GM06990 (cell line): ENCODE measurements at regions not wholly inside any gene's neighbourhood (a gene's known extent, or its start where the extent isn't known, plus 50 kb on each side); places are given as distances from the start of the nearest gene placed in this dataset.
"Not testable (repeated sequence)": the region's sequence is repeated elsewhere in the genome, so short reads cannot be mapped to it uniquely, and the experiment has no call there.

Experiments used
- DNase-seq: peaks from one replicate; pipeline ENCODE4 v3.0.0-alpha.2; 2011; ENCODE audit not compliant: insufficient read length; ENCODE audit errors: extremely low read depth
- H3K27me3 ChIP-seq: replicated peaks from 2 replicates; pipeline ENCODE4 v1.6.0; 2011; ENCODE audit warnings: low read length; ENCODE audit not compliant: control insufficient read depth, insufficient read depth
- H3K36me3 ChIP-seq: 2 replicates; pipeline ENCODE4 v1.5.1; 2011; ENCODE audit warnings: low read length; ENCODE audit not compliant: control insufficient read depth, insufficient read depth
- H3K4me3 ChIP-seq: replicated peaks from 2 replicates; pipeline ENCODE4 v1.5.1; 2011; ENCODE audit warnings: low read depth, mild to moderate bottlenecking, control low read depth, low read length
- TF ChIP-seq, protein P1 (sequence below): IDR thresholded peaks from 2 replicates; pipeline ENCODE4 v1.5.1; 2011; ENCODE audit warnings: low read length, control low read depth, mild to moderate bottlenecking, inconsistent platforms; ENCODE audit not compliant: insufficient read depth, poor library complexity, severe bottlenecking

DNA sequence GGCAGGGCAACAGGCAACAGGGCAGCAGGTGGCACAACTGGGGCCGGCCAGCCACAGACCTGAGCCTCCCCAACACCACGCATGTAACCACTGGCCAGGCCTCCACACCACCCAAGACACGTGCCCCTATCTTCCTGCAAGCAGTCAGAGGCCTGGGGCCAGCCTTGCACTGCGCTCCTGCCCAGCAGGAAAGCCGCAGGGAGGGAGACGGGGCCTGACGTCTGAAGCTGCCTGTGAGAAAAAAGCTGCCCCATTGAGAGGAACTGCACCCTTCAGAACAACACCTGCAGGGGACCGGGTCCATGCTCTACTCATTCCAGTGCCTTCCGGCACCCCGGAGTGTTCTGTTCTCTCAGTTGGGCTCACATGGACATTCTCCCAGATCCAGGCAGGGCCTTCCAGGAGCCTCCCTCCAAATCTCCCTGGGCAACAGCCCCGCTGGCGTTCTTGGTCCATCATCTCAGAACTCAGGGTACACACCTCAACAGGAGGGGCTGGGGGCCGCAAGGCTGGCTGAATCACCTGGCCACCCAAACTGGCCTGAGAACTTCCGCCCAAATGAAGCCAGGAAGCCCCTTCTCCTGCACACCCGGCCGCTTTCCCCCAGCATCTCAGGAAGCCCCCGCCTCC, 5403.6 kb upstream of the TPTE start:
- H3K4me3 ChIP-seq, H3K36me3 ChIP-seq, H3K27me3 ChIP-seq, DNase-seq: not testable (repeated sequence)

DNA sequence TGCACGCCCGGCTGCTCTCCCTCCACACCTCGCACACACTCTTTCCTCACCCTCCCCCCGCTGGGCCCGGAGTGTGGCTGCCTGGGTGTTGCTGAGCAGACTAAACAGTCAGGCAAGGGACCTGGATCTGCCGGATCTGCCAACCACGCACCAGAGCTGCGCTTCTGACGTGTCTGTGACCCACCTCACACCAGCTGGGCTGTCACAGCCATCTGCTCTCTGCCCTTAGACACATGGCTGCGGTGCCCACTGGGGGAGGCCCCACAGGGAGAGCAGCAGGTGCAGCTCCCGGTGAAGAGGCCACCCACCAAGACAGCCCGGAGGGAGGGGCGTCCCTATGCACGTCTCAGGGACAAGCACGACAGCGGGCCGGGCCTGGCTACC, 5403.1 kb upstream of the TPTE start:
- H3K27me3 ChIP-seq, H3K36me3 ChIP-seq, DNase-seq, H3K4me3 ChIP-seq: not testable (repeated sequence)

DNA sequence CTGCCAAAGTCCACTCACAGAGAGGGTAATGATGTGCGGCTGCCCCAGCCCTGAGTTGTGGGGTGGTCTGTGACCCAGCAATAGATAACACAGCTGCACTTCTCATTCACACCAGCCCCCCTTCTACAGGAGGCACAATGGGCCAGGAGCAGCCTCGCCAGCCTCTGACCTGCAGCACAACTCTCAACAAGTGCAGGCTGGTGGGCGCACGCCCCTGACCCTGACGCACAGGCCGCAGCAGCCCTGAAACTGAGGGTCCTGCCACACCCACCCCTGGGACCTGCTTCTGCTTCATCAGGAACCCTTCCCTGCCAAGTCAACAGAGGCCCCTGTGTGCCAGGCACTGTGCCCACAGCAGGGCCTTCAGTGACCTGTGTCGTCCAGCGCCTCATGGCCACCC, 5402.2 kb upstream of the TPTE start:
- not testable (repeated sequence) for H3K36me3 ChIP-seq, H3K27me3 ChIP-seq, DNase-seq, H3K4me3 ChIP-seq

DNA sequence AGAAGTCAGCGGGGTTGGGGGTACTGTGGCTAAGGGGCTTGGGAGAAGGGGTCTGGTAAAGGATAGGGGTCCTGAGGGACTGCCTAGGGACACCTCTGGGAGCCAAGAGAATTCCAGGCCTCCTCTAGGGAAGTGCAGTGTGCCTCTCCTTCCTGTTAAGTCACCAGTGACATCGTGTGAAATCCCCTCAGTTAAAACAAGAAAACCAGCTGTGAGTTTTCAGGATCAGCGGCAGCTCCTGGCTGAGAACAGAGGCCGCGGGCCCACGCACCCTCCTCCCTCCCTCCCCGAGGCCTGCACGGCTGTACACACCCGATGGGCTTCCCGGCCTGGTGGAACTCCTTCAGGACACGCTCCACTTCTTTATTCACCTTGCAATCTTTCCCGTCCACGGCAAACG, 5400.0 kb upstream of the TPTE start:
- not testable (repeated sequence) for H3K4me3 ChIP-seq, DNase-seq, H3K36me3 ChIP-seq, H3K27me3 ChIP-seq

DNA sequence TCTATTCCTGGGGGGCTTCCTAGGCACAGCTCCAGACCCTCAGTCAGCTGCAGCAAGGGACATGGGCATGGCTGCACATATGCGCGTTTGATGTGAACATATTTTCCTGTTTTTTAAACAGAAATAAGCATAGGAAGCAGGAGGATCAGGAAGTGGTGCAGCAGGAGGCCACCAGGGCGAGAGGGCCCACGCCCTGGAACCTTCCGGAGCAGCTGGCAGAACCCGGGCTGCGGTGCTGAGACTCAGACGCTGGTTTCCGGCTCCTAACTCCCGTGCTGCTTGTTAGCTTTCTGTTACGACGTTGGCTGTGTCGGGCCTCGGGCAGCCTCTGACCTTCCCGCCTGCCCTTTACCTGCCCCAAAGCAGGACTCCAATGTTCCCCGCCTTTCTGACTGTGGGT, 5399.5 kb upstream of the TPTE start:
- not testable (repeated sequence) for DNase-seq, H3K36me3 ChIP-seq, H3K4me3 ChIP-seq, H3K27me3 ChIP-seq

DNA sequence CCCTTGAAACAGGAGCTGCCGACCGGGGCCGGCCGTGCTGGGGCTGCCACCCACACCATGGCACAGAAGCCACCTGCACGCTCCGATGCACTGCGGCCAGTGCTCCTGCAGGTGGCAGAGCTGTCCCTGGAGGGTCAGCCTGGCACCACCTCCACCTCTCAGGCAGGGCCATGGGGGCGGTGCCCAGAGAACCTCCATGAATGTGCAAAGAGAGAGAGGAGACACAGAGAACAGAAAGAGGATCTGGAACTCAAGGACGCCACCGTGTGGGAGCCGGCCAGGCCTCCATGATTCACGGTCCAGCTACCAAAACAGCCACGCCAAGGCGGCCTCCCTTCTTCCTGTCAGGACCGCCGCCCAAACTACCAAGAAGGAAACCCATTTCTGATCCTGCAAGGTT, 5397.7 kb upstream of the TPTE start:
- not testable (repeated sequence) for H3K27me3 ChIP-seq

DNA sequence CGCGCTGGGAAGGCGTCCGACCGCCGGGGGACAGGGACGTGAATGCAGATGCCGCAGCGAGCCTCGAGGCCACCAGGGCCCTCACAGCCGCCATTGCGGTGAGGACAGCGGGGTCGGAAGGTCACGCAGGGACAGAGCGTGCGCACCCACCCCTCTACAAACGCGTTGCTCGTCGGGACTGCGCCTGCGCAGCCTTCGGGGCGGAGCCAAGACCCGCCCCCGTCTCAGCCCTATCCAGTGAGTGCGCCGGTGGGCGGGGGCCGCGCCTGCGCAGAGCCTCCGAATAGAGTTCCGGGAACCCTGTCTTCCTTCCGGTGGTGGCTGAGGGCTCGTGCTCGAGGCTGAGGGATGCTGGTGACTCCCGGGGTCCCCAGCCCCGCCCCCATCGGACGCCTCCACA, 5393.1 kb upstream of the TPTE start:
- not testable (repeated sequence) for H3K36me3 ChIP-seq, H3K4me3 ChIP-seq, DNase-seq, H3K27me3 ChIP-seq

More for the DNA sequence above, 5397.7 kb upstream of the TPTE start:
- not testable (repeated sequence) for H3K36me3 ChIP-seq, DNase-seq, H3K4me3 ChIP-seq
- TF ChIP-seq, protein P1, sequence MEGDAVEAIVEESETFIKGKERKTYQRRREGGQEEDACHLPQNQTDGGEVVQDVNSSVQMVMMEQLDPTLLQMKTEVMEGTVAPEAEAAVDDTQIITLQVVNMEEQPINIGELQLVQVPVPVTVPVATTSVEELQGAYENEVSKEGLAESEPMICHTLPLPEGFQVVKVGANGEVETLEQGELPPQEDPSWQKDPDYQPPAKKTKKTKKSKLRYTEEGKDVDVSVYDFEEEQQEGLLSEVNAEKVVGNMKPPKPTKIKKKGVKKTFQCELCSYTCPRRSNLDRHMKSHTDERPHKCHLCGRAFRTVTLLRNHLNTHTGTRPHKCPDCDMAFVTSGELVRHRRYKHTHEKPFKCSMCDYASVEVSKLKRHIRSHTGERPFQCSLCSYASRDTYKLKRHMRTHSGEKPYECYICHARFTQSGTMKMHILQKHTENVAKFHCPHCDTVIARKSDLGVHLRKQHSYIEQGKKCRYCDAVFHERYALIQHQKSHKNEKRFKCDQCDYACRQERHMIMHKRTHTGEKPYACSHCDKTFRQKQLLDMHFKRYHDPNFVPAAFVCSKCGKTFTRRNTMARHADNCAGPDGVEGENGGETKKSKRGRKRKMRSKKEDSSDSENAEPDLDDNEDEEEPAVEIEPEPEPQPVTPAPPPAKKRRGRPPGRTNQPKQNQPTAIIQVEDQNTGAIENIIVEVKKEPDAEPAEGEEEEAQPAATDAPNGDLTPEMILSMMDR, result peak; percentile 22

DNA sequence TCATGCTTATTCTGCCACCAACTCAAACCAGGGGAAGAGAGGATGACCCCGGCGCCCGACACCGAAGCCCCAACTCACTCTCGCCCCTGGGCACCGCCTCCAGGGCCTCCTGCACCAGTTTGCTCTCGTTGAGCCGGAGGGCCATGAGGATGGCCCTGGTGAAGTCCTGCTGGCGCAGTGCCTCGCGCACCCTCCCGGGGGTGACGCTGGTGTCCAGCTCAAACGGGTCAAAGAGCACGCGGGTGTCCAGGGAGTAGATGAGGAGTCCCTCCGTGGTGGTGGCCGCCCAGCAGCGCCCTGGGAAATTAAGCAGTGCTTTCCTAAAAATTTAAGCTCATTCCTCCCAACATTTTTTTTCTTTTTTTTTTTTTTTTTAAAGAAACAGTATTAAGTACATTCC, 5387.6 kb upstream of the TPTE start:
- not testable (repeated sequence) for DNase-seq, H3K36me3 ChIP-seq, H3K27me3 ChIP-seq, H3K4me3 ChIP-seq

DNA sequence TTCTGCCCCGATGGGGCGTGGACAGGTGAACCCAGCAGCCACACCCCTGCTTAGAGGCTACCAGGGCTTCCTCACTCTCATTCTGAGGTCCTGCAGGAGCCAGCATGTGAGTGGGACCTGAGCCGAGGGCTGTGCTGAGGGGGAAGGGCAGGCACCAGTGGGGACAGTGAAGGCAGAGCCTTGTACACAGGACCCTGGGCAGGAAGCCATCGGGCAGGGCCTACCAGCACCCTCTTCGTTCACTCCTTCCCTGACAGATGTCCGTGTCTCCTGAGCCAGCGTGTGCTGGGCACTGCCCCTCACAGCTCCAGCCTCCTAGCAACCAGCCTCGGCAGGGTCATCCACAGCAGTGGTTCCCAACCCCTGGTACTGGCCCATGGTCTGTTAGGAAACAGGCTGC, 5385.0 kb upstream of the TPTE start:
- DNase-seq, H3K4me3 ChIP-seq, H3K36me3 ChIP-seq, H3K27me3 ChIP-seq: not testable (repeated sequence)

DNA sequence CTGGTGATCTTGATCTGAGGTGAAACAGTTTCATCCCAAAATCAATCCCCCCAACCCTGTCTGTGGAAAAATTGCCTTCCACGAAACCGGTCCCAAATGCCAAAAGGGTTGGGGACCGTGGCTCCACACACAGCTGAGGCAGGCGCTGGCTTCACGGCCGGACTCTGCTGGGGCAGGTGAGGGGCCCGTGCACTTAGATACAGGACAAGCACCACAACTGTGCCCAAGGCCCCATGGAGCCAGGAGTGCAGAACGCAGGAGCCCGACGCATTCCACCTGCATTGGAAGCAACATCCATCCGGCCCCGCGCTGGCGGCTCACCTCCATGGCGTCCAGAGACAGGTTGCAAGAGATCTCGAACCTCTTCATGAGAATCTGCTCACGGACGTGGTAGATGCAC, 5384.4 kb upstream of the TPTE start:
- H3K27me3 ChIP-seq, H3K4me3 ChIP-seq, DNase-seq, H3K36me3 ChIP-seq: not testable (repeated sequence)

DNA sequence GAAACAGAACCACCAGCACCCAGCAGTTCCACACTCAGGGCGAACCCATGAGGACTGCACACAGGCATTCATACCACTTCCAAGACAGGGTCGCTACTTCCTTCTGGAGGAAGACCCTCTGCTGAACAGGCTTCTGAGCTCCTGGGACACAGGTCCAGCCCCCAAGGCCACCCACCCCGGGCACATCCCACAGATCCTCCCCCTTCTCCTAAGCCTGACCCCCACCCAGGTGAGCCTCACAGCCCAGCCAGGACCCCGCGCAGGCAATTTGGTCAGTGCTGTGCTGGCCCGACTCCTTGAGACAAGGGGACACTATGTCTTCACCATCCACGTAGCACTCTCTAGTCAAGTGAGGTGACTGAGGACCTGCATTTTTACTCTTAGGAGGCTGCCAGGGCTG, 5382.7 kb upstream of the TPTE start:
- not testable (repeated sequence) for H3K36me3 ChIP-seq, DNase-seq, H3K27me3 ChIP-seq, H3K4me3 ChIP-seq

DNA sequence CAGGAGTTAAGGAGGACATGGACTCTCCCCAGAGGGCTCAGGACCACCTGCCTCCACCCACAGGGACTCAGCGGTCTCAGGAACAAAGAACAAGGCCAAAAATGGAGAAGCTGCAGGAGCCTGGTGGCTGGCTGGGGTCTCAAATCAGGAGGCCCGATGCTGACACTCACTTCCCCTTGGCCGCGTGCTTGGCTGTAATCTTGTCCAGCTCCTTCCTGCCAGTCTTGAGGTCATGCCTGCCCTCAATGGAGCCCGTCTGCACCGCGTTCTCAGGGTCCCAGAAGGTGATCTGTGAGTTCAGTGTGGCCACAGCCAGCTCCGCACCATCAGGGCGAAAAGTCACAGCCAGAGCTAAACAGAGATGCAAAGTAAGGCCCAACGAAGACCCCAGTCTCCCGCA, 5381.9 kb upstream of the TPTE start:
- DNase-seq, H3K36me3 ChIP-seq, H3K4me3 ChIP-seq, H3K27me3 ChIP-seq: not testable (repeated sequence)

DNA sequence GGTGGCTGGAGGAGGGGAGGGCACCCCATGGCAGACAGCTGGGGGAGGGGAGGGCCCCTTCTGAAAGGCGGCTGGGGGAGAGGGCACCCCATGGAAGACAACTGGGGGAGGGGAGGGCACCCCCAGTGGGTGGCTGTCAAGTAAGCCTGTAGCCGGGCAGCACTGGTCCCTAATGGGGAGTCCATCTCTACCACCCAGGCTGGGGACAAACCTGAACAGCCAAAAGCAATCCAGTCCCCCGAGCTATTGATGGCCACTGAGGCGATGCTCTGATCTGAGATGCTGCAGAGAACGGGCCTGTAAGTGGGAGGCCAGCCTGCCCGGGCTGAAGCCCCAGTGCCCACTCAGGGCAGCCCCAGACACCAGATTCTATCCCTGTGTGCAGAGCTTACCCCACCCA, 5378.4 kb upstream of the TPTE start:
- not testable (repeated sequence) for H3K27me3 ChIP-seq, DNase-seq, H3K36me3 ChIP-seq, H3K4me3 ChIP-seq

DNA sequence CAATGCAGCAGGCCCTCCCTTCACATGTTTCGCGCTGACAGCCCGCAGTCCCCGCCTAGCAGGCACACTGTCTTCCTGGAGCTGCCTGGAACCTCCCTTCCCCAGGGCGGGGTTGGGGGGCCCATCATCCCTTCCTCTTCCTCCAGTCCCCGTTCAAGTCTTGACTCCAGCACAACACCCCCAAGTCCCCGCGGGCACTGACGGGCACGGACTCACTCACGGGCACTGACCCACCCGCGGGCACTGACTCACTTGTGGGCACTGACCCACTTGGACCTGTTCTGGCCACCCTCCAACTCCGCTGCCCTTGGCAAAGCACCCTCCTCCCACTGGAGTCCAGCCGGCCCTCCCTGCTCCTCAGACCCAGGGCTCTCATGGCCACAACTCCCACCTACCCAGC, 5376.7 kb upstream of the TPTE start:
- H3K27me3 ChIP-seq, H3K4me3 ChIP-seq, DNase-seq, H3K36me3 ChIP-seq: not testable (repeated sequence)
